ENCODE measurements at regions not wholly inside any gene's neighbourhood (a gene's known extent, or its start where the extent isn't known, plus 50 kb on each side); places are given as distances from the start of the nearest gene placed in this dataset.
A peak's percentile ranks its signal among the peaks of the same experiment; 100 is the strongest.

DNA sequence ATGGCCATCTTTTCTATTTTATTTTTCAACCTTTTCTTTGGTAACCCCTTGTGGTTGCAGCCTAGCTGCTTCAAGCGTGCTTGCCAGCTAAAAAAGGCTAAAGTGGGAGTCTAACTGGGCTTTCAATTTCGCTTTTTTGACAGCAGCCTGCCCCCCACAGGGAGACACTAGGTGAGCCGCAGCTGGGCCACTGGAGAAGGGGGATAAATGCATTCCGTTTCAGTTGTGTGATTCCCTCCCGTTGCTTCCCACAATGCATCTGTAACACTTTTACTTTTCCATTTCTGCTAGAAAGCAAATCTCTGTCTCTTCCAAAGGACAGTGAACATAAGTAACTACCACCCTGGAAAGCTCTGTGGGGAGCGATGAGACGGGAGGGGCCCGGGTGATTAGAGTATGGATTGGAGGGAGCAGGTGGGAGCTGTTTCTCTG, 86.3 kb upstream of the RAPGEF2 start:
- no peak overlapping the region for H3K4me3 ChIP-seq
- 46% methylated on average over 8 of the region's 8 CpGs for WGBS (ENCODE audit: insufficient coverage, insufficient replicate concordance, low lambda C conversion rate, missing lambda C conversion rate)
- H3K27ac ChIP-seq (ENCODE audit: control insufficient read depth, insufficient read depth) = no peak overlapping the region
- H3K4me1 ChIP-seq (ENCODE audit: control insufficient read depth, insufficient read depth, low read length) = peaks cover 24% of the 10 kb centered on the region
- ATAC-seq = peak; percentile 74
- no peak overlapping the region for H2AFZ ChIP-seq (ENCODE audit: control insufficient read depth, low read depth, low read length)
- H3K4me2 ChIP-seq (ENCODE audit: control insufficient read depth, insufficient read depth) = peak overlapping the region; percentile 17; the same call in 1 of the 2 replicates
- RAD21 ChIA-PET (ENCODE audit: unreplicated experiment) = interaction anchor here (0.7 to 4.1 kb wide), 35 partner anchors 9 to 388 kb away, joined by 3 to 80 read pairs (median 4); partner anchors contain the start of gene FNIP2
- POLR2A ChIA-PET = interaction anchor here (0.9 to 2.4 kb wide), 5 partner anchors 10 to 150 kb away, joined by 3 to 7 read pairs (median 5); no protein-coding TSS in a partner anchor
- no peaks in the 10 kb centered on the region for H3K27me3 ChIP-seq (replicated peaks in 1 of 2; ENCODE audit: control insufficient read depth in 2 of 2, insufficient read depth in 2 of 2, low read length in 1 of 2)
- SMC1A ChIA-PET (ENCODE audit: uncharacterized antibody, unreplicated experiment) = interaction anchor here (0.6 to 5.3 kb wide), 37 partner anchors 11 to 524 kb away, joined by 3 to 76 read pairs (median 5); no protein-coding TSS in a partner anchor
- DNase-seq (ENCODE audit: low read depth, low spot score) = peak; percentile 56
- no peak for FAIRE-seq
- no peak overlapping the region for H3K9ac ChIP-seq (ENCODE audit: control insufficient read depth, insufficient read depth, low read length)
- intact Hi-C loops (cut with micrococcal nuclease; ENCODE audit: unreplicated experiment) (loop anchor here (1.0 to 5.0 kb wide), 2 partner anchors 91 to 159 kb away; no protein-coding TSS in a partner anchor), in situ Hi-C loops (cut with MboI) (no loop called here)
- BruUV-seq (replicated peaks) = no TSS peak
- H3K79me2 ChIP-seq (ENCODE audit: control insufficient read depth, insufficient read depth, low read length) = no peaks in the 10 kb centered on the region
- no peaks in the 10 kb centered on the region for H3K36me3 ChIP-seq (ENCODE audit: control insufficient read depth in 2 of 2, insufficient read depth in 2 of 2, low read length in 1 of 2)
- no peaks in the 10 kb centered on the region for H3K9me3 ChIP-seq (replicated peaks; ENCODE audit: control insufficient read depth, insufficient read depth, low read length)
- CTCF ChIA-PET = interaction anchor here (0.5 to 5.1 kb wide), 39 partner anchors 10 to 306 kb away, joined by 3 to 68 read pairs (median 5); partner anchors contain the start of gene PPID
- H4K20me1 ChIP-seq (ENCODE audit: control insufficient read depth, insufficient read depth) = no peaks in the 10 kb centered on the region
- TF ChIP-seq, protein P1, sequence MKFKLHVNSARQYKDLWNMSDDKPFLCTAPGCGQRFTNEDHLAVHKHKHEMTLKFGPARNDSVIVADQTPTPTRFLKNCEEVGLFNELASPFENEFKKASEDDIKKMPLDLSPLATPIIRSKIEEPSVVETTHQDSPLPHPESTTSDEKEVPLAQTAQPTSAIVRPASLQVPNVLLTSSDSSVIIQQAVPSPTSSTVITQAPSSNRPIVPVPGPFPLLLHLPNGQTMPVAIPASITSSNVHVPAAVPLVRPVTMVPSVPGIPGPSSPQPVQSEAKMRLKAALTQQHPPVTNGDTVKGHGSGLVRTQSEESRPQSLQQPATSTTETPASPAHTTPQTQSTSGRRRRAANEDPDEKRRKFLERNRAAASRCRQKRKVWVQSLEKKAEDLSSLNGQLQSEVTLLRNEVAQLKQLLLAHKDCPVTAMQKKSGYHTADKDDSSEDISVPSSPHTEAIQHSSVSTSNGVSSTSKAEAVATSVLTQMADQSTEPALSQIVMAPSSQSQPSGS (IDR thresholded peaks at IDR 0.05; ENCODE audit: low read length) = no peak
- TF ChIP-seq IKZF2 (IDR thresholded peaks at IDR 0.05) = peak; percentile 65 to 69; a peak in 3 of 4 replicates
- no peak for TF ChIP-seq JUNB (IDR thresholded peaks at IDR 0.05)
- TF ChIP-seq, protein P2, sequence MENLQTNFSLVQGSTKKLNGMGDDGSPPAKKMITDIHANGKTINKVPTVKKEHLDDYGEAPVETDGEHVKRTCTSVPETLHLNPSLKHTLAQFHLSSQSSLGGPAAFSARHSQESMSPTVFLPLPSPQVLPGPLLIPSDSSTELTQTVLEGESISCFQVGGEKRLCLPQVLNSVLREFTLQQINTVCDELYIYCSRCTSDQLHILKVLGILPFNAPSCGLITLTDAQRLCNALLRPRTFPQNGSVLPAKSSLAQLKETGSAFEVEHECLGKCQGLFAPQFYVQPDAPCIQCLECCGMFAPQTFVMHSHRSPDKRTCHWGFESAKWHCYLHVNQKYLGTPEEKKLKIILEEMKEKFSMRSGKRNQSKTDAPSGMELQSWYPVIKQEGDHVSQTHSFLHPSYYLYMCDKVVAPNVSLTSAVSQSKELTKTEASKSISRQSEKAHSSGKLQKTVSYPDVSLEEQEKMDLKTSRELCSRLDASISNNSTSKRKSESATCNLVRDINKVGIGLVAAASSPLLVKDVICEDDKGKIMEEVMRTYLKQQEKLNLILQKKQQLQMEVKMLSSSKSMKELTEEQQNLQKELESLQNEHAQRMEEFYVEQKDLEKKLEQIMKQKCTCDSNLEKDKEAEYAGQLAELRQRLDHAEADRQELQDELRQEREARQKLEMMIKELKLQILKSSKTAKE (IDR thresholded peaks at IDR 0.05; ENCODE audit: low read depth, poor library complexity, severe bottlenecking) = peak; percentile 56
- 0 out of 2 replicates have a peak, but pooled peaks have one; percentile 14 for TF ChIP-seq NBN (IDR thresholded peaks at IDR 0.05)
- TF ChIP-seq, protein P3, sequence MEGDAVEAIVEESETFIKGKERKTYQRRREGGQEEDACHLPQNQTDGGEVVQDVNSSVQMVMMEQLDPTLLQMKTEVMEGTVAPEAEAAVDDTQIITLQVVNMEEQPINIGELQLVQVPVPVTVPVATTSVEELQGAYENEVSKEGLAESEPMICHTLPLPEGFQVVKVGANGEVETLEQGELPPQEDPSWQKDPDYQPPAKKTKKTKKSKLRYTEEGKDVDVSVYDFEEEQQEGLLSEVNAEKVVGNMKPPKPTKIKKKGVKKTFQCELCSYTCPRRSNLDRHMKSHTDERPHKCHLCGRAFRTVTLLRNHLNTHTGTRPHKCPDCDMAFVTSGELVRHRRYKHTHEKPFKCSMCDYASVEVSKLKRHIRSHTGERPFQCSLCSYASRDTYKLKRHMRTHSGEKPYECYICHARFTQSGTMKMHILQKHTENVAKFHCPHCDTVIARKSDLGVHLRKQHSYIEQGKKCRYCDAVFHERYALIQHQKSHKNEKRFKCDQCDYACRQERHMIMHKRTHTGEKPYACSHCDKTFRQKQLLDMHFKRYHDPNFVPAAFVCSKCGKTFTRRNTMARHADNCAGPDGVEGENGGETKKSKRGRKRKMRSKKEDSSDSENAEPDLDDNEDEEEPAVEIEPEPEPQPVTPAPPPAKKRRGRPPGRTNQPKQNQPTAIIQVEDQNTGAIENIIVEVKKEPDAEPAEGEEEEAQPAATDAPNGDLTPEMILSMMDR (IDR thresholded peaks at IDR 0.05 in 2 of 3, conservative IDR thresholded peaks at IDR 0.05 in 1 of 3; ENCODE audit: control insufficient read depth in 2 of 3, extremely low read depth in 1 of 3, insufficient read depth in 1 of 3, low read depth in 3 of 3, low read length in 3 of 3) = peak; percentile 46 to 59 (median 49); a peak in 5 of 6 replicates
- TF ChIP-seq SMARCA5 (IDR thresholded peaks at IDR 0.05) = peak; percentile 19; the same call in 1 of the 2 replicates
- peak; percentile 68 to 72; a peak in 3 of 4 replicates for TF ChIP-seq BHLHE40 (IDR thresholded peaks at IDR 0.05; ENCODE audit: borderline replicate concordance in 1 of 2, low read depth in 2 of 2, low read length in 1 of 2)
- TF ChIP-seq CBFB (IDR thresholded peaks at IDR 0.05; ENCODE audit: low read depth) = no peak
- TF ChIP-seq, protein P4, sequence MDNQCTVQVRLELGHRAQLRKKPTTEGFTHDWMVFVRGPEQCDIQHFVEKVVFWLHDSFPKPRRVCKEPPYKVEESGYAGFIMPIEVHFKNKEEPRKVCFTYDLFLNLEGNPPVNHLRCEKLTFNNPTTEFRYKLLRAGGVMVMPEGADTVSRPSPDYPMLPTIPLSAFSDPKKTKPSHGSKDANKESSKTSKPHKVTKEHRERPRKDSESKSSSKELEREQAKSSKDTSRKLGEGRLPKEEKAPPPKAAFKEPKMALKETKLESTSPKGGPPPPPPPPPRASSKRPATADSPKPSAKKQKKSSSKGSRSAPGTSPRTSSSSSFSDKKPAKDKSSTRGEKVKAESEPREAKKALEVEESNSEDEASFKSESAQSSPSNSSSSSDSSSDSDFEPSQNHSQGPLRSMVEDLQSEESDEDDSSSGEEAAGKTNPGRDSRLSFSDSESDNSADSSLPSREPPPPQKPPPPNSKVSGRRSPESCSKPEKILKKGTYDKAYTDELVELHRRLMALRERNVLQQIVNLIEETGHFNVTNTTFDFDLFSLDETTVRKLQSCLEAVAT (IDR thresholded peaks at IDR 0.05) = no peak
- TF ChIP-seq IKZF1 (conservative IDR thresholded peaks at IDR 0.05) = peak; percentile 73
- no peak for TF ChIP-seq ZNF274 (IDR thresholded peaks at IDR 0.05; ENCODE audit: insufficient read depth, insufficient read length)
- peak; percentile 46 for TF ChIP-seq RUNX3 (IDR thresholded peaks at IDR 0.05; ENCODE audit: low read length)
- TF ChIP-seq CREB1 (IDR thresholded peaks at IDR 0.05; ENCODE audit: low read depth) = no peak
- TF ChIP-seq MTA2 (IDR thresholded peaks at IDR 0.05; ENCODE audit: low read depth) = peak; percentile 46; the same call in 1 of the 2 replicates
- peak; percentile 35; the same call in 1 of the 2 replicates for TF ChIP-seq RAD21 (IDR thresholded peaks at IDR 0.05; ENCODE audit: insufficient read depth, low read depth, low read length)
- peak; percentile 56 for TF ChIP-seq MEF2B (IDR thresholded peaks at IDR 0.05; ENCODE audit: partially characterized antibody, poor library complexity, severe bottlenecking)
